GM12875 (cell line): ENCODE measurements at regions not wholly inside any gene's neighbourhood (a gene's known extent, or its start where the extent isn't known, plus 50 kb on each side); places are given as distances from the start of the nearest gene placed in this dataset.

ENCODE experiments used
- H3K4me3 ChIP-seq: one replicate; pipeline ENCODE4 v1.5.1; 2011; ENCODE audit warnings: low read depth, low read length, control low read depth
- CTCF ChIP-seq: IDR thresholded peaks from 2 replicates; pipeline ENCODE4 v1.5.1; 2011; ENCODE audit warnings: low read depth, mild to moderate bottlenecking, control low read depth, inconsistent platforms, low read length, moderate library complexity, borderline replicate concordance; ENCODE audit not compliant: insufficient read depth

GRCh38 chr13:71278512-71278911 is 588.5 kb downstream of the DACH1 start:
- no peak overlapping the region for H3K4me3 ChIP-seq
- no peak for TF ChIP-seq CTCF

GRCh38 chr13:71274923-71275608 is 591.9 kb downstream of the DACH1 start:
- TF ChIP-seq CTCF, result no peak
- H3K4me3 ChIP-seq, result no peak overlapping the region

GRCh38 chr13:71261256-71261655 is 605.7 kb downstream of the DACH1 start:
- H3K4me3 ChIP-seq, result no peak overlapping the region
- no peak for TF ChIP-seq CTCF

- H3K4me3 ChIP-seq, result no peak overlapping the region
- TF ChIP-seq CTCF, result no peak
These were observed 606.8 kb downstream of the DACH1 start for GRCh38 chr13:71260246-71260645.

- no peak overlapping the region for H3K4me3 ChIP-seq
- no peak for TF ChIP-seq CTCF
These were observed 611.4 kb downstream of the DACH1 start for GRCh38 chr13:71255633-71256032.

- H3K4me3 ChIP-seq, result no peak overlapping the region
- no peak for TF ChIP-seq CTCF
These were observed 612.6 kb downstream of the DACH1 start for GRCh38 chr13:71254384-71254783.

GRCh38 chr13:71252184-71252704 is 614.8 kb downstream of the DACH1 start:
- H3K4me3 ChIP-seq, result no peak overlapping the region
- TF ChIP-seq CTCF, result no peak
